ENCODE measurements at regions not wholly inside any gene's neighbourhood (a gene's known extent, or its start where the extent isn't known, plus 50 kb on each side); places are given as distances from the start of the nearest gene placed in this dataset.

DNA sequence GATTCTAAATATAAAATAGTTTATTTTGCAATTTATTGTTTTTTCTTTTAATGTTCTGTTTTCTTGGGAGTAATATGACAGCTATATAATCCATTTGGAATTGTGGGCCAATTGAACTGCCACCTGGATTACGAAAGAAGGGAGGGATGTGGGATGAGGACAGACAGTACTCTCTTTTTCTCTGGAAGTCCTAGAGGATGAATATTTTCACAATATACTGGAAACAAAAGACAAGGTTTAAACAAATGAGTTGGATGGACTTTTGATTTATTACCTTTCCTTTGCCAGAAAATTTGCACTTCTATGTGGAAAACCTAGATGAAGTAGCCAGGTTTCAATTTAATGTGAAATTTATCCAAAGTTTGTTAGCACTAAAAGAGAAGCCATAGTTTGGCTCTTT, 325.5 kb upstream of the IMPG1 start:
- H3K27ac ChIP-seq (replicated peaks): no peak overlapping the region
- DNase-seq (ENCODE audit: low read depth in 1 of 2, low spot score in 1 of 2): no peak
- H3K4me3 ChIP-seq (replicated peaks; ENCODE audit: insufficient read depth, low read length): no peak overlapping the region
- no peaks in the 10 kb centered on the region for H3K27me3 ChIP-seq (ENCODE audit: insufficient read depth, poor library complexity, severe bottlenecking)
- no peak for TF ChIP-seq POLR2AphosphoS5 (IDR thresholded peaks at IDR 0.05; ENCODE audit: low read depth)
- TF ChIP-seq, protein P1, sequence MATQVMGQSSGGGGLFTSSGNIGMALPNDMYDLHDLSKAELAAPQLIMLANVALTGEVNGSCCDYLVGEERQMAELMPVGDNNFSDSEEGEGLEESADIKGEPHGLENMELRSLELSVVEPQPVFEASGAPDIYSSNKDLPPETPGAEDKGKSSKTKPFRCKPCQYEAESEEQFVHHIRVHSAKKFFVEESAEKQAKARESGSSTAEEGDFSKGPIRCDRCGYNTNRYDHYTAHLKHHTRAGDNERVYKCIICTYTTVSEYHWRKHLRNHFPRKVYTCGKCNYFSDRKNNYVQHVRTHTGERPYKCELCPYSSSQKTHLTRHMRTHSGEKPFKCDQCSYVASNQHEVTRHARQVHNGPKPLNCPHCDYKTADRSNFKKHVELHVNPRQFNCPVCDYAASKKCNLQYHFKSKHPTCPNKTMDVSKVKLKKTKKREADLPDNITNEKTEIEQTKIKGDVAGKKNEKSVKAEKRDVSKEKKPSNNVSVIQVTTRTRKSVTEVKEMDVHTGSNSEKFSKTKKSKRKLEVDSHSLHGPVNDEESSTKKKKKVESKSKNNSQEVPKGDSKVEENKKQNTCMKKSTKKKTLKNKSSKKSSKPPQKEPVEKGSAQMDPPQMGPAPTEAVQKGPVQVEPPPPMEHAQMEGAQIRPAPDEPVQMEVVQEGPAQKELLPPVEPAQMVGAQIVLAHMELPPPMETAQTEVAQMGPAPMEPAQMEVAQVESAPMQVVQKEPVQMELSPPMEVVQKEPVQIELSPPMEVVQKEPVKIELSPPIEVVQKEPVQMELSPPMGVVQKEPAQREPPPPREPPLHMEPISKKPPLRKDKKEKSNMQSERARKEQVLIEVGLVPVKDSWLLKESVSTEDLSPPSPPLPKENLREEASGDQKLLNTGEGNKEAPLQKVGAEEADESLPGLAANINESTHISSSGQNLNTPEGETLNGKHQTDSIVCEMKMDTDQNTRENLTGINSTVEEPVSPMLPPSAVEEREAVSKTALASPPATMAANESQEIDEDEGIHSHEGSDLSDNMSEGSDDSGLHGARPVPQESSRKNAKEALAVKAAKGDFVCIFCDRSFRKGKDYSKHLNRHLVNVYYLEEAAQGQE (IDR thresholded peaks at IDR 0.05; ENCODE audit: insufficient replicate concordance, low read depth): no peak
- TF ChIP-seq, protein P2, sequence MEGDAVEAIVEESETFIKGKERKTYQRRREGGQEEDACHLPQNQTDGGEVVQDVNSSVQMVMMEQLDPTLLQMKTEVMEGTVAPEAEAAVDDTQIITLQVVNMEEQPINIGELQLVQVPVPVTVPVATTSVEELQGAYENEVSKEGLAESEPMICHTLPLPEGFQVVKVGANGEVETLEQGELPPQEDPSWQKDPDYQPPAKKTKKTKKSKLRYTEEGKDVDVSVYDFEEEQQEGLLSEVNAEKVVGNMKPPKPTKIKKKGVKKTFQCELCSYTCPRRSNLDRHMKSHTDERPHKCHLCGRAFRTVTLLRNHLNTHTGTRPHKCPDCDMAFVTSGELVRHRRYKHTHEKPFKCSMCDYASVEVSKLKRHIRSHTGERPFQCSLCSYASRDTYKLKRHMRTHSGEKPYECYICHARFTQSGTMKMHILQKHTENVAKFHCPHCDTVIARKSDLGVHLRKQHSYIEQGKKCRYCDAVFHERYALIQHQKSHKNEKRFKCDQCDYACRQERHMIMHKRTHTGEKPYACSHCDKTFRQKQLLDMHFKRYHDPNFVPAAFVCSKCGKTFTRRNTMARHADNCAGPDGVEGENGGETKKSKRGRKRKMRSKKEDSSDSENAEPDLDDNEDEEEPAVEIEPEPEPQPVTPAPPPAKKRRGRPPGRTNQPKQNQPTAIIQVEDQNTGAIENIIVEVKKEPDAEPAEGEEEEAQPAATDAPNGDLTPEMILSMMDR (IDR thresholded peaks at IDR 0.05; ENCODE audit: insufficient read depth, low read length): no peak
- TF ChIP-seq SPI1 (IDR thresholded peaks at IDR 0.05; ENCODE audit: borderline replicate concordance, low read depth): no peak
- no peak for TF ChIP-seq GABPA (IDR thresholded peaks at IDR 0.05; ENCODE audit: low read depth)

DNA sequence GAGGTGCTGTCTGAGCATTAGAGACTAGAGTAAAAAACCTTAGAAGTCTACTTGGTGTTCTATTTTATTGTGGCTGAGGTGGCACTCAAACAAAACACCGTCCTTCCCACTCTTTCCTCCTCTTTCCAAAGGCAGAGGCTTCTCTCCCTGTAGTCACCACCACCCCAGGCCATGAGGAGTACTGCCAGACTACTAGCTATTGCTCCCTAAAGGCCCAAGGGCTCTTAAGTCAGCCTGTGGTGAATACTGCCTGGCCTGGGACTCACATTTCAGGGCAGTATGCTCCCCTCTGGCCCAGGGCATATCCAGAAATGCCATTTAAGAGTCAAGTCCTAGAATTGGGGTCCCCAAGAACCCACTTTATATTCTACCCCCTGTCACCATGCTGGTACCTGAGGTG, 309.7 kb upstream of the IMPG1 start:
- Histone ChIP-seq H3K27ac (replicated peaks) (no peak overlapping the region), H3K4me3 (replicated peaks; ENCODE audit: insufficient read depth, low read length) (no peak overlapping the region)

DNA sequence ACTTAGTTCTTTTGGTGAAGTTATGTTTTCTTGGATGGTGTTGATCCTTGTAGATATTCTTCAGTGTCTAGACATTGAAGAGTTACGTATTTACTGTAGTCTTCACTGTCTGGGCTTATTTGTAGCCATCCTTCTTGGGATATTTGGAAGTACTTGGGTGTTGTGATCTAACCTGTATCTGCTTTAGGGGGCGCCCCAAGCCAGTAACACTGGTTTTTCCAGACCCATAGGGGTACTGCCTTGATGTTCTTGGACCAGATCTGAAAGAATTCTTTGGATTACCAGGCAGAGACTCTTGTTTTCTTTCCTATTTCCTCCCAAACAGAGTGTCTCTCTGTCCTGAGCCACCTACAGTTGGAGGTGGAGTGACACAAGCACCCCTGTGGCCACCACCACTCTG, 309.1 kb upstream of the IMPG1 start:
- Histone ChIP-seq H3K27ac (replicated peaks) (no peak overlapping the region), H3K27me3 (ENCODE audit: insufficient read depth, poor library complexity, severe bottlenecking) (no peaks in the 10 kb centered on the region), H3K4me3 (replicated peaks; ENCODE audit: insufficient read depth, low read length) (no peak overlapping the region)
- DNase-seq (ENCODE audit: low read depth in 1 of 2, low spot score in 1 of 2): no peak
- TF ChIP-seq SPI1 (IDR thresholded peaks at IDR 0.05; ENCODE audit: borderline replicate concordance, low read depth) (no peak), GABPA (IDR thresholded peaks at IDR 0.05; ENCODE audit: low read depth) (no peak), POLR2AphosphoS5 (IDR thresholded peaks at IDR 0.05; ENCODE audit: low read depth) (no peak)
- TF ChIP-seq, protein P1 (IDR thresholded peaks at IDR 0.05; ENCODE audit: insufficient replicate concordance, low read depth): no peak
- TF ChIP-seq, protein P2 (IDR thresholded peaks at IDR 0.05; ENCODE audit: insufficient read depth, low read length): no peak

More for the DNA sequence above, 309.7 kb upstream of the IMPG1 start:
- no peak for DNase-seq (ENCODE audit: low read depth in 1 of 2, low spot score in 1 of 2)
- TF ChIP-seq, protein P2 (IDR thresholded peaks at IDR 0.05; ENCODE audit: insufficient read depth, low read length): no peak
- TF ChIP-seq POLR2AphosphoS5 (IDR thresholded peaks at IDR 0.05; ENCODE audit: low read depth): no peak
- TF ChIP-seq, protein P1 (IDR thresholded peaks at IDR 0.05; ENCODE audit: insufficient replicate concordance, low read depth): no peak
- no peak for TF ChIP-seq SPI1 (IDR thresholded peaks at IDR 0.05; ENCODE audit: borderline replicate concordance, low read depth)
- no peaks in the 10 kb centered on the region for H3K27me3 ChIP-seq (ENCODE audit: insufficient read depth, poor library complexity, severe bottlenecking)

All from HL-60 (cell line).